ENCODE measurements at regions not wholly inside any gene's neighbourhood (a gene's known extent, or its start where the extent isn't known, plus 50 kb on each side); places are given as distances from the start of the nearest gene placed in this dataset.
"Not testable (repeated sequence)": the region's sequence is repeated elsewhere in the genome, so short reads cannot be mapped to it uniquely, and the experiment has no call there.

GRCh38 chr4:148664636-148665035 is 222.4 kb upstream of the NR3C2 start:
- no peaks in the 10 kb centered on the region for H3K4me1 ChIP-seq (ENCODE audit: control insufficient read depth, insufficient read depth, low read length)
- H3K4me3 ChIP-seq (ENCODE audit: low read length in 2 of 2) = no peak overlapping the region
- H3K36me3 ChIP-seq (ENCODE audit: control insufficient read depth in 2 of 2, insufficient read depth in 2 of 2, low read length in 2 of 2) = no peaks in the 10 kb centered on the region

GRCh38 chr4:148654131-148654530 is 211.9 kb upstream of the NR3C2 start:
- no peaks in the 10 kb centered on the region for H3K9me3 ChIP-seq (ENCODE audit: control insufficient read depth in 2 of 2, low read length in 2 of 2)
- H3K4me3 ChIP-seq (ENCODE audit: low read length in 2 of 2) = no peak overlapping the region
- H3K27me3 ChIP-seq (ENCODE audit: control insufficient read depth in 1 of 2, insufficient read depth in 2 of 2, low read length in 2 of 2) = no peaks in the 10 kb centered on the region
- no peak overlapping the region for H3K9ac ChIP-seq (ENCODE audit: low read length in 2 of 2)
- H3K27ac ChIP-seq (ENCODE audit: low read length) = no peak overlapping the region
- H3K4me1 ChIP-seq (ENCODE audit: control insufficient read depth, insufficient read depth, low read length) = no peaks in the 10 kb centered on the region
- no peaks in the 10 kb centered on the region for H3K36me3 ChIP-seq (ENCODE audit: control insufficient read depth in 2 of 2, insufficient read depth in 2 of 2, low read length in 2 of 2)

More at GRCh38 chr4:148664636-148665035, 222.4 kb upstream of the NR3C2 start:
- Histone ChIP-seq H3K9me3 (ENCODE audit: control insufficient read depth in 2 of 2, low read length in 2 of 2) (no peaks in the 10 kb centered on the region), H3K27me3 (ENCODE audit: control insufficient read depth in 1 of 2, insufficient read depth in 2 of 2, low read length in 2 of 2) (no peaks in the 10 kb centered on the region), H3K9ac (ENCODE audit: low read length in 2 of 2) (no peak overlapping the region), H3K27ac (ENCODE audit: low read length) (no peak overlapping the region)

GRCh38 chr4:148653681-148654080 is 211.5 kb upstream of the NR3C2 start:
- H3K4me1 ChIP-seq (ENCODE audit: control insufficient read depth, insufficient read depth, low read length) = no peaks in the 10 kb centered on the region
- no peak overlapping the region for H3K27ac ChIP-seq (ENCODE audit: low read length)
- H3K4me3 ChIP-seq (ENCODE audit: low read length in 2 of 2) = no peak overlapping the region
- no peaks in the 10 kb centered on the region for H3K9me3 ChIP-seq (ENCODE audit: control insufficient read depth in 2 of 2, low read length in 2 of 2)
- no peaks in the 10 kb centered on the region for H3K36me3 ChIP-seq (ENCODE audit: control insufficient read depth in 2 of 2, insufficient read depth in 2 of 2, low read length in 2 of 2)
- no peaks in the 10 kb centered on the region for H3K27me3 ChIP-seq (ENCODE audit: control insufficient read depth in 1 of 2, insufficient read depth in 2 of 2, low read length in 2 of 2)
- H3K9ac ChIP-seq (ENCODE audit: low read length in 2 of 2) = no peak overlapping the region

- Histone ChIP-seq H3K4me1 (ENCODE audit: control insufficient read depth, insufficient read depth, low read length) (no peaks in the 10 kb centered on the region), H3K9ac (ENCODE audit: low read length in 2 of 2) (no peak overlapping the region), H3K27me3 (ENCODE audit: control insufficient read depth in 1 of 2, insufficient read depth in 2 of 2, low read length in 2 of 2) (no peaks in the 10 kb centered on the region), H3K36me3 (ENCODE audit: control insufficient read depth in 2 of 2, insufficient read depth in 2 of 2, low read length in 2 of 2) (no peaks in the 10 kb centered on the region), H3K4me3 (ENCODE audit: low read length in 2 of 2) (no peak overlapping the region), H3K9me3 (ENCODE audit: control insufficient read depth in 2 of 2, low read length in 2 of 2) (no peaks in the 10 kb centered on the region), H3K27ac (ENCODE audit: low read length) (no peak overlapping the region)
Measured at GRCh38 chr4:148651991-148652390, 209.8 kb upstream of the NR3C2 start.

GRCh38 chr4:148649652-148650331 is 207.6 kb upstream of the NR3C2 start:
- H3K27me3 ChIP-seq (ENCODE audit: control insufficient read depth in 1 of 2, insufficient read depth in 2 of 2, low read length in 2 of 2) = no peaks in the 10 kb centered on the region
- H3K9ac ChIP-seq (ENCODE audit: low read length in 2 of 2) = no peak overlapping the region
- H3K36me3 ChIP-seq (ENCODE audit: control insufficient read depth in 2 of 2, insufficient read depth in 2 of 2, low read length in 2 of 2) = no peaks in the 10 kb centered on the region
- H3K9me3 ChIP-seq (ENCODE audit: control insufficient read depth in 2 of 2, low read length in 2 of 2) = no peaks in the 10 kb centered on the region
- no peak overlapping the region for H3K27ac ChIP-seq (ENCODE audit: low read length)
- H3K4me3 ChIP-seq (ENCODE audit: low read length in 2 of 2) = no peak overlapping the region
- no peaks in the 10 kb centered on the region for H3K4me1 ChIP-seq (ENCODE audit: control insufficient read depth, insufficient read depth, low read length)

- Histone ChIP-seq H3K27me3 (ENCODE audit: control insufficient read depth in 1 of 2, insufficient read depth in 2 of 2, low read length in 2 of 2) (no peaks in the 10 kb centered on the region), H3K9me3 (ENCODE audit: control insufficient read depth in 2 of 2, low read length in 2 of 2) (no peaks in the 10 kb centered on the region), H3K4me3 (ENCODE audit: low read length in 2 of 2) (no peak overlapping the region), H3K27ac (ENCODE audit: low read length) (no peak overlapping the region), H3K4me1 (ENCODE audit: control insufficient read depth, insufficient read depth, low read length) (no peaks in the 10 kb centered on the region), H3K36me3 (ENCODE audit: control insufficient read depth in 2 of 2, insufficient read depth in 2 of 2, low read length in 2 of 2) (no peaks in the 10 kb centered on the region), H3K9ac (ENCODE audit: low read length in 2 of 2) (no peak overlapping the region)
Measured at GRCh38 chr4:148643851-148644250, 201.6 kb upstream of the NR3C2 start.

GRCh38 chr4:148642907-148643306 is 200.7 kb upstream of the NR3C2 start:
- H3K36me3 ChIP-seq (ENCODE audit: control insufficient read depth in 2 of 2, insufficient read depth in 2 of 2, low read length in 2 of 2) = no peaks in the 10 kb centered on the region
- no peak overlapping the region for H3K4me3 ChIP-seq (ENCODE audit: low read length in 2 of 2)
- H3K9ac ChIP-seq (ENCODE audit: low read length in 2 of 2) = no peak overlapping the region
- H3K4me1 ChIP-seq (ENCODE audit: control insufficient read depth, insufficient read depth, low read length) = no peaks in the 10 kb centered on the region
- H3K27ac ChIP-seq (ENCODE audit: low read length) = no peak overlapping the region
- no peaks in the 10 kb centered on the region for H3K9me3 ChIP-seq (ENCODE audit: control insufficient read depth in 2 of 2, low read length in 2 of 2)
- H3K27me3 ChIP-seq (ENCODE audit: control insufficient read depth in 1 of 2, insufficient read depth in 2 of 2, low read length in 2 of 2) = no peaks in the 10 kb centered on the region

GRCh38 chr4:148638079-148638478 is 195.9 kb upstream of the NR3C2 start:
- H3K27ac ChIP-seq (ENCODE audit: low read length); H3K36me3 ChIP-seq (ENCODE audit: control insufficient read depth in 2 of 2, insufficient read depth in 2 of 2, low read length in 2 of 2); H3K9me3 ChIP-seq (ENCODE audit: control insufficient read depth in 2 of 2, low read length in 2 of 2); H3K27me3 ChIP-seq (ENCODE audit: control insufficient read depth in 1 of 2, insufficient read depth in 2 of 2, low read length in 2 of 2); H3K4me1 ChIP-seq (ENCODE audit: control insufficient read depth, insufficient read depth, low read length); H3K4me3 ChIP-seq (ENCODE audit: low read length in 2 of 2); H3K9ac ChIP-seq (ENCODE audit: low read length in 2 of 2): not testable (repeated sequence)

GRCh38 chr4:148637453-148637852 is 195.2 kb upstream of the NR3C2 start:
- not testable (repeated sequence) for H3K27ac ChIP-seq (ENCODE audit: low read length); H3K36me3 ChIP-seq (ENCODE audit: control insufficient read depth in 2 of 2, insufficient read depth in 2 of 2, low read length in 2 of 2); H3K4me1 ChIP-seq (ENCODE audit: control insufficient read depth, insufficient read depth, low read length); H3K9ac ChIP-seq (ENCODE audit: low read length in 2 of 2); H3K4me3 ChIP-seq (ENCODE audit: low read length in 2 of 2); H3K9me3 ChIP-seq (ENCODE audit: control insufficient read depth in 2 of 2, low read length in 2 of 2); H3K27me3 ChIP-seq (ENCODE audit: control insufficient read depth in 1 of 2, insufficient read depth in 2 of 2, low read length in 2 of 2)

- H3K9me3 ChIP-seq (ENCODE audit: control insufficient read depth in 2 of 2, low read length in 2 of 2) = peaks cover 0 to 3% of the 10 kb centered on the region in 2 donors
- H3K36me3 ChIP-seq (ENCODE audit: control insufficient read depth in 2 of 2, insufficient read depth in 2 of 2, low read length in 2 of 2) = no peaks in the 10 kb centered on the region
- H3K4me3 ChIP-seq (ENCODE audit: low read length in 2 of 2) = no peak overlapping the region
- no peaks in the 10 kb centered on the region for H3K4me1 ChIP-seq (ENCODE audit: control insufficient read depth, insufficient read depth, low read length)
- H3K27me3 ChIP-seq (ENCODE audit: control insufficient read depth in 1 of 2, insufficient read depth in 2 of 2, low read length in 2 of 2) = no peaks in the 10 kb centered on the region
- H3K27ac ChIP-seq (ENCODE audit: low read length) = no peak overlapping the region
- H3K9ac ChIP-seq (ENCODE audit: low read length in 2 of 2) = no peak overlapping the region
Measured at GRCh38 chr4:148634476-148634875, 192.3 kb upstream of the NR3C2 start.

GRCh38 chr4:148633720-148634119 is 191.5 kb upstream of the NR3C2 start:
- H3K4me1 ChIP-seq (ENCODE audit: control insufficient read depth, insufficient read depth, low read length) = no peaks in the 10 kb centered on the region
- H3K27ac ChIP-seq (ENCODE audit: low read length) = no peak overlapping the region
- no peak overlapping the region for H3K4me3 ChIP-seq (ENCODE audit: low read length in 2 of 2)
- no peaks in the 10 kb centered on the region for H3K27me3 ChIP-seq (ENCODE audit: control insufficient read depth in 1 of 2, insufficient read depth in 2 of 2, low read length in 2 of 2)
- peaks cover 0 to 3% of the 10 kb centered on the region in 2 donors for H3K9me3 ChIP-seq (ENCODE audit: control insufficient read depth in 2 of 2, low read length in 2 of 2)
- H3K9ac ChIP-seq (ENCODE audit: low read length in 2 of 2) = no peak overlapping the region
- no peaks in the 10 kb centered on the region for H3K36me3 ChIP-seq (ENCODE audit: control insufficient read depth in 2 of 2, insufficient read depth in 2 of 2, low read length in 2 of 2)
